SU-DHL-6 (cell line): ENCODE measurements at regions not wholly inside any gene's neighbourhood (a gene's known extent, or its start where the extent isn't known, plus 50 kb on each side); places are given as distances from the start of the nearest gene placed in this dataset.

Experiments
- H2AFZ ChIP-seq: fragments of 200-600 bp; sonication (generic); 2 replicates; pipeline ENCODE4 v1.6.1; 2014; ENCODE audit warnings: low read depth, mild to moderate bottlenecking, moderate library complexity, mixed read lengths, antibody characterized with exemption, low read length; ENCODE audit not compliant: severe bottlenecking
- H3F3A ChIP-seq: fragments of 200-600 bp; shearing (Covaris generic); 2 replicates; pipeline ENCODE4 v1.6.0; 2016; ENCODE audit warnings: antibody characterized with exemption, mild to moderate bottlenecking; ENCODE audit not compliant: insufficient read depth
- H3K27ac ChIP-seq: fragments of 200-600 bp; sonication (generic); 2 replicates; pipeline ENCODE4 v1.5.1; 2016; ENCODE audit warnings: low read depth, mild to moderate bottlenecking, low read length, moderate library complexity, mixed read lengths
- H3K27me3 ChIP-seq: fragments of 200-600 bp; sonication (generic), shearing (Covaris generic); 2 replicates; pipeline ENCODE4 v1.6.0; 2014; ENCODE audit warnings: mild to moderate bottlenecking, low read length
- H3K36me3 ChIP-seq: fragments of 200-600 bp; sonication (generic); 2 replicates; pipeline ENCODE4 v1.6.1; 2014; ENCODE audit warnings: mild to moderate bottlenecking, low read length, mixed read lengths
- H3K4me2 ChIP-seq: fragments of 300-600, 200-600 bp; shearing (Covaris generic), sonication (generic); 2 replicates; pipeline ENCODE4 v1.6.0; 2014; ENCODE audit warnings: low read length, low read depth, mild to moderate bottlenecking; ENCODE audit not compliant: poor library complexity, severe bottlenecking
- H3K4me3 ChIP-seq: fragments of 200-600 bp; sonication (generic); 2 replicates; pipeline ENCODE4 v1.5.1; 2014; ENCODE audit warnings: antibody characterized with exemption, low read length, mild to moderate bottlenecking, mixed read lengths; ENCODE audit not compliant: insufficient read depth, poor library complexity, severe bottlenecking
- H3K79me2 ChIP-seq: fragments of 200-600 bp; sonication (generic); 2 replicates; pipeline ENCODE4 v1.6.1; 2014; ENCODE audit warnings: mild to moderate bottlenecking, low read length, moderate library complexity; ENCODE audit not compliant: insufficient read depth
- H3K9ac ChIP-seq: fragments of 200-600 bp; sonication (generic); 2 replicates; pipeline ENCODE4 v1.7.0; 2014; ENCODE audit warnings: mild to moderate bottlenecking, low read length
- H3K9me2 ChIP-seq: fragments of 200-600 bp; sonication (generic); replicated peaks from 2 replicates; pipeline ENCODE4 v1.6.1; 2014; ENCODE audit warnings: low read length; ENCODE audit not compliant: insufficient read depth
- H3K9me3 ChIP-seq: fragments of 200-600 bp; sonication (generic); 2 replicates; pipeline ENCODE4 v1.6.1; 2014; ENCODE audit warnings: low read length, mixed read lengths; ENCODE audit not compliant: insufficient read depth
- H4K20me1 ChIP-seq: fragments of 200-600 bp; sonication (generic); 2 replicates; pipeline ENCODE4 v1.6.1; 2014; ENCODE audit warnings: low read depth, mild to moderate bottlenecking, antibody characterized with exemption, low read length, moderate library complexity, mixed read lengths
- EZH2phosphoT487 ChIP-seq: fragments of 200-600 bp; sonication (generic), shearing (Covaris generic); conservative IDR thresholded peaks from 2 replicates; pipeline ENCODE4 v1.6.1; 2018; ENCODE audit warnings: mild to moderate bottlenecking, antibody characterized with exemption, low read length, moderate library complexity, mixed read lengths
- TF ChIP-seq, protein P1 (sequence below): fragments of 200-600 bp; sonication (generic); IDR thresholded peaks from one replicate; pipeline ENCODE4 v1.5.1; 2017; ENCODE audit warnings: antibody characterized with exemption, mild to moderate bottlenecking, low read length, moderate library complexity; ENCODE audit not compliant: insufficient read depth, poor library complexity, severe bottlenecking

DNA sequence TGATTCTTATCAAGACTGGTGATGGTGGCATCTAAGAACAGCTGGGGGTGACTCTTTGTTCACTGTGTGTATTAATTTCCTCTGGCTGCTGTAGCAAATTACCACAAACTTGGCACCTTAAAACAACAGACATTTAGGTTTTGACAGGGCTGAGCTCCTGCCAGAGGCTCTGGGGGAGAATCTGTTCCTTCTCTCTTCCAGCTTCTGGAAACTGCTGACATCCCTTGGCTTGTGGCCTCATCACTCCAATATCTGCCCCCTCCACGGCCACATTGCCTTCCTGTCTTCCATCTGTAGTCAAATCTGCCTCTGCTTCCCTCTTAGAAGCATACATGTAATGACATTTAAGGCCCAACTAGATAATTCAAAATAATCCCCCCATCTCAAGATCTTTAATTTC, 274.9 kb downstream of the PRL start:
- no peak overlapping the region for H3K27ac ChIP-seq
- no peak overlapping the region for H2AFZ ChIP-seq

DNA sequence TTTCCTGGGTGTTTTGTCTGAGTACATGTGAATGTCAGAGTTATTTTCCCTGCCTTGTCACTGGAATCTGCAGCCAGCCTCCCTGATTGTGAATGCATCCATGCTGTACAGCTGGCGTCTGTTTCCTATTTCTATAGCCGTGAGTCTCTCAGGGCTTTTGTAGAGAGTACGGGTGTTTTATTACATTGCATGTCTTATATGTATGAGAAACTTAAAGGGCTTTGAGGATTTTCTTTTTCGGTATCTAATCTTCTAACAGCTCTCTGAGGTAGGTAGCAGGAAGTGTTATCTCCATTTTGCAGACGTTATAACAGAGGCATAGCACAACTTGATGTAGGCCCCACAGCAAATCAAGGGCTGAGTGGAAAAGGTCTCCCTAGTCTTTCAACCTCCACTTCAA, 272.9 kb downstream of the PRL start:
- H3K9me3 ChIP-seq, result no peaks in the 10 kb centered on the region
- no peaks in the 10 kb centered on the region for H3K27me3 ChIP-seq
- no peaks in the 10 kb centered on the region for H3K79me2 ChIP-seq
- H2AFZ ChIP-seq, result no peak overlapping the region
- no peaks in the 10 kb centered on the region for H4K20me1 ChIP-seq
- no peaks in the 10 kb centered on the region for H3K36me3 ChIP-seq
- no peak overlapping the region for H3K4me2 ChIP-seq
- H3K27ac ChIP-seq, result no peak overlapping the region
- H3K9me2 ChIP-seq, result no peaks in the 10 kb centered on the region
- H3K9ac ChIP-seq, result no peak overlapping the region
- TF ChIP-seq EZH2phosphoT487, result no peak
- H3F3A ChIP-seq, result no peaks in the 10 kb centered on the region
- H3K4me3 ChIP-seq, result no peak overlapping the region

More for the DNA sequence above, 274.9 kb downstream of the PRL start:
- no peak for TF ChIP-seq EZH2phosphoT487
- TF ChIP-seq, protein P1, sequence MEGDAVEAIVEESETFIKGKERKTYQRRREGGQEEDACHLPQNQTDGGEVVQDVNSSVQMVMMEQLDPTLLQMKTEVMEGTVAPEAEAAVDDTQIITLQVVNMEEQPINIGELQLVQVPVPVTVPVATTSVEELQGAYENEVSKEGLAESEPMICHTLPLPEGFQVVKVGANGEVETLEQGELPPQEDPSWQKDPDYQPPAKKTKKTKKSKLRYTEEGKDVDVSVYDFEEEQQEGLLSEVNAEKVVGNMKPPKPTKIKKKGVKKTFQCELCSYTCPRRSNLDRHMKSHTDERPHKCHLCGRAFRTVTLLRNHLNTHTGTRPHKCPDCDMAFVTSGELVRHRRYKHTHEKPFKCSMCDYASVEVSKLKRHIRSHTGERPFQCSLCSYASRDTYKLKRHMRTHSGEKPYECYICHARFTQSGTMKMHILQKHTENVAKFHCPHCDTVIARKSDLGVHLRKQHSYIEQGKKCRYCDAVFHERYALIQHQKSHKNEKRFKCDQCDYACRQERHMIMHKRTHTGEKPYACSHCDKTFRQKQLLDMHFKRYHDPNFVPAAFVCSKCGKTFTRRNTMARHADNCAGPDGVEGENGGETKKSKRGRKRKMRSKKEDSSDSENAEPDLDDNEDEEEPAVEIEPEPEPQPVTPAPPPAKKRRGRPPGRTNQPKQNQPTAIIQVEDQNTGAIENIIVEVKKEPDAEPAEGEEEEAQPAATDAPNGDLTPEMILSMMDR, result no peak
- H3K4me2 ChIP-seq, result no peak overlapping the region
- H3K4me3 ChIP-seq, result no peak overlapping the region
- H3K36me3 ChIP-seq, result no peaks in the 10 kb centered on the region
- no peaks in the 10 kb centered on the region for H3K79me2 ChIP-seq
- no peaks in the 10 kb centered on the region for H4K20me1 ChIP-seq
- no peak overlapping the region for H3K9ac ChIP-seq
- no peaks in the 10 kb centered on the region for H3F3A ChIP-seq
- H3K9me2 ChIP-seq, result no peaks in the 10 kb centered on the region
- no peaks in the 10 kb centered on the region for H3K9me3 ChIP-seq
- no peaks in the 10 kb centered on the region for H3K27me3 ChIP-seq

DNA sequence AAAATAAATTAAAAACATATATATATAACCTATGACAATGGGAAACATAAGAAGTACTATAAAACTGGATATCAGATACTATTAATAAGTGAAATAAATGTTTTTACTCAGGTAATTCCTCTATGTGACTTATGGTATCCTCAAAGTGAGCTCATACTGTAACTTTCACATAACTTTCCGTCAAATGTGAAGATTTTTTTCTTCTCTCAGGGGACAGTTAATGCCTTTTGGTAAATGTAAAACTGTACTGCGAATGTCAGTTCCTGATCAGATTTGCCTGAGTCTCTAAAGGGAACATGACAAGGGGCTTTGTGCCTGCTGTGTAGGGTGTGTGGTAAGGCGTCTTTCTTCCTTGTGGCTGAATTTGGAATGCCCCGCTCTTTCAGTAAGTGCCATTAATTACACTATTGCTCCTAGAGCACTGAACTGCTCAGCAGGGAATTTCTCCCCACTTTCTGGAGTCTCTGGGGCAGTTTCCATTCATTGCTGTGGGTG, 271.8 kb downstream of the PRL start:
- Histone ChIP-seq H3K27ac (no peak overlapping the region), H2AFZ (no peak overlapping the region), H4K20me1 (no peaks in the 10 kb centered on the region), H3F3A (no peaks in the 10 kb centered on the region), H3K9ac (no peak overlapping the region), H3K4me2 (no peak overlapping the region), H3K79me2 (no peaks in the 10 kb centered on the region), H3K9me3 (no peaks in the 10 kb centered on the region), H3K36me3 (no peaks in the 10 kb centered on the region), H3K27me3 (no peaks in the 10 kb centered on the region), H3K4me3 (no peak overlapping the region), H3K9me2 (no peaks in the 10 kb centered on the region)
- TF ChIP-seq, protein P1, result no peak
- TF ChIP-seq EZH2phosphoT487, result no peak

DNA sequence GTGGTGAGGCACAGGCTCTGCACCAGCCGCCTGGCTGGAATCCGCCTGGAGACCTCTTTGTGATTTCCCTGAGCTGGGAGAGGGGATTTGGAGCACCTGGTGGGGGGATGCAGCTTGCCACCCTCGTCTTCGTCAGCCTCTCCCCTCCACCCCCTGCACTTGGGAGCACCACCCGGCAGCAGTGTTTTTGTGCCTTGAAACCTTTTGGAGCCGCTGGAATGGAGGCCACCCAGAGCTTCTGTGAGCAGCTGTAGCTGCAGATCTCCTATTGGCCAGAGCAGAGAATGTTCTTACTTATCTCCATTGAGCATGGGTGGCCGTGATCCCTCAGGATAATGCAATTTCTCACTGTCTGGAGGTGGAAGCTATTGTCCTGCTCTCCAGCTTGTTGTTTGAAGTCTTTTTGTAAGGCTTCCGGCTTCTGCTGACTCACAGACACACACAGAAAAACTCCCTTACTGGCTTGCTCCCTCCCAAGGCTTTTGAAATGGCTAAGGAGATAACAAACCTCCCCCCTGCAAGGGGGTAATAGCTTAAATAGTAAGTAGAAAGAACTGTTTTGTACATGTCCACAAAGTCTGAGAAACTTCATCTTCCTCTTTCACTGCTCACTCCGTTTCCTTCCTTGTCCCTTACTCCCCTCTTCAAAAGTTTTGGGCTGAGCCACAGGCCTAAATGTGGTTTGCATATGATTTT, 271.2 kb downstream of the PRL start:
- no peak overlapping the region for H3K27ac ChIP-seq
- H3K9ac ChIP-seq, result no peak overlapping the region
- no peak overlapping the region for H3K4me2 ChIP-seq
- H2AFZ ChIP-seq, result no peak overlapping the region
- no peaks in the 10 kb centered on the region for H3K27me3 ChIP-seq
- no peaks in the 10 kb centered on the region for H3K79me2 ChIP-seq
- H3K9me3 ChIP-seq, result no peaks in the 10 kb centered on the region
- no peaks in the 10 kb centered on the region for H3K9me2 ChIP-seq
- no peak overlapping the region for H3K4me3 ChIP-seq
- no peaks in the 10 kb centered on the region for H3K36me3 ChIP-seq
- TF ChIP-seq, protein P1, result no peak
- TF ChIP-seq EZH2phosphoT487, result no peak
- H3F3A ChIP-seq, result no peaks in the 10 kb centered on the region
- H4K20me1 ChIP-seq, result no peaks in the 10 kb centered on the region
